HepG2 (cell line): ENCODE measurements at regions not wholly inside any gene's neighbourhood (a gene's known extent, or its start where the extent isn't known, plus 50 kb on each side); places are given as distances from the start of the nearest gene placed in this dataset.

ENCODE experiments used
- BHLHE40 ChIP-seq: IDR thresholded peaks from 2 replicates; pipeline ENCODE4 v1.6.1; 2011; ENCODE audit warnings: low read length, improper control_type of control experiment
- GABPA ChIP-seq, 2 experiments: IDR thresholded peaks; 2 replicates each; pipeline ENCODE4 v1.6.1; 2011 to 2016; ENCODE audit warnings: low read depth in 2 of 2, low read length in 1 of 2, missing biosample characterization in 1 of 2, missing genetic modification characterization in 1 of 2
- KDM6A ChIP-seq: IDR thresholded peaks from 2 replicates; pipeline ENCODE4 v1.6.1; 2016; ENCODE audit warnings: low read depth
- POLR2A ChIP-seq, 2 experiments: IDR thresholded peaks; 2 replicates each; pipeline ENCODE4 v1.6.1; 2011; ENCODE audit warnings: low read depth in 2 of 2, low read length in 2 of 2, mild to moderate bottlenecking in 1 of 2, moderate library complexity in 1 of 2; ENCODE audit not compliant: insufficient read depth in 1 of 2
- TEAD2 ChIP-seq: sonication (generic); formaldehyde crosslinking; IDR thresholded peaks from 2 replicates; pipeline ENCODE4 v1.9.0; 2021; ENCODE audit warnings: missing genetic modification reagents
- TSC22D2 ChIP-seq: sonication (generic); formaldehyde crosslinking; IDR thresholded peaks from 2 replicates; pipeline ENCODE4 v1.5.1; 2020; ENCODE audit warnings: missing genetic modification reagents, mild to moderate bottlenecking, borderline replicate concordance
- ZBTB21 ChIP-seq: sonication (generic); formaldehyde crosslinking; IDR thresholded peaks from 2 replicates; pipeline ENCODE4 v1.4.0; 2020; ENCODE audit warnings: missing genetic modification reagents
- ZFP90 ChIP-seq: sonication (generic); formaldehyde crosslinking; IDR thresholded peaks from 2 replicates; pipeline ENCODE4 v1.8.0; 2022; ENCODE audit warnings: missing genetic modification reagents, mild to moderate bottlenecking, inconsistent platforms, borderline replicate concordance
- ZSCAN31 ChIP-seq: sonication (generic); formaldehyde crosslinking; IDR thresholded peaks from 2 replicates; pipeline ENCODE4 v1.5.0; 2020; ENCODE audit warnings: low read depth, mild to moderate bottlenecking, missing genetic modification reagents
- TF ChIP-seq, protein P1 (sequence below): sonication (generic); formaldehyde crosslinking; IDR thresholded peaks from 2 replicates; pipeline ENCODE4 v1.4.0; 2020; ENCODE audit warnings: missing genetic modification reagents
- TF ChIP-seq, protein P2 (sequence below): sonication (generic); formaldehyde crosslinking; IDR thresholded peaks from 2 replicates; pipeline ENCODE4 v1.5.0; 2020; ENCODE audit warnings: mild to moderate bottlenecking, missing genetic modification reagents, moderate library complexity
- TF ChIP-seq, protein P3 (sequence below): sonication (generic); formaldehyde crosslinking; IDR thresholded peaks from one replicate; pipeline ENCODE4 v1.5.1; 2020; ENCODE audit warnings: mild to moderate bottlenecking, missing genetic modification reagents; ENCODE audit errors: not compliant biosample characterization

GRCh38 chr21:20167059-20167458, 831.1 kb upstream of the NCAM2 start:
- TF ChIP-seq BHLHE40: no peak
- no peak for TF ChIP-seq TEAD2 (CRISPR knock-in tag)
- no peak for TF ChIP-seq KDM6A (CRISPR knock-in tag)
- TF ChIP-seq GABPA (IDR thresholded peaks at IDR 0.05; ENCODE audit: low read depth, low read length): no peak
- no peak for TF ChIP-seq GABPA (CRISPR knock-in tag; IDR thresholded peaks at IDR 0.05; ENCODE audit: low read depth)
- TF ChIP-seq, protein P1, sequence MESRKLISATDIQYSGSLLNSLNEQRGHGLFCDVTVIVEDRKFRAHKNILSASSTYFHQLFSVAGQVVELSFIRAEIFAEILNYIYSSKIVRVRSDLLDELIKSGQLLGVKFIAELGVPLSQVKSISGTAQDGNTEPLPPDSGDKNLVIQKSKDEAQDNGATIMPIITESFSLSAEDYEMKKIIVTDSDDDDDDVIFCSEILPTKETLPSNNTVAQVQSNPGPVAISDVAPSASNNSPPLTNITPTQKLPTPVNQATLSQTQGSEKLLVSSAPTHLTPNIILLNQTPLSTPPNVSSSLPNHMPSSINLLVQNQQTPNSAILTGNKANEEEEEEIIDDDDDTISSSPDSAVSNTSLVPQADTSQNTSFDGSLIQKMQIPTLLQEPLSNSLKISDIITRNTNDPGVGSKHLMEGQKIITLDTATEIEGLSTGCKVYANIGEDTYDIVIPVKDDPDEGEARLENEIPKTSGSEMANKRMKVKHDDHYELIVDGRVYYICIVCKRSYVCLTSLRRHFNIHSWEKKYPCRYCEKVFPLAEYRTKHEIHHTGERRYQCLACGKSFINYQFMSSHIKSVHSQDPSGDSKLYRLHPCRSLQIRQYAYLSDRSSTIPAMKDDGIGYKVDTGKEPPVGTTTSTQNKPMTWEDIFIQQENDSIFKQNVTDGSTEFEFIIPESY (CRISPR knock-in tag): no peak
- TF ChIP-seq, protein P2, sequence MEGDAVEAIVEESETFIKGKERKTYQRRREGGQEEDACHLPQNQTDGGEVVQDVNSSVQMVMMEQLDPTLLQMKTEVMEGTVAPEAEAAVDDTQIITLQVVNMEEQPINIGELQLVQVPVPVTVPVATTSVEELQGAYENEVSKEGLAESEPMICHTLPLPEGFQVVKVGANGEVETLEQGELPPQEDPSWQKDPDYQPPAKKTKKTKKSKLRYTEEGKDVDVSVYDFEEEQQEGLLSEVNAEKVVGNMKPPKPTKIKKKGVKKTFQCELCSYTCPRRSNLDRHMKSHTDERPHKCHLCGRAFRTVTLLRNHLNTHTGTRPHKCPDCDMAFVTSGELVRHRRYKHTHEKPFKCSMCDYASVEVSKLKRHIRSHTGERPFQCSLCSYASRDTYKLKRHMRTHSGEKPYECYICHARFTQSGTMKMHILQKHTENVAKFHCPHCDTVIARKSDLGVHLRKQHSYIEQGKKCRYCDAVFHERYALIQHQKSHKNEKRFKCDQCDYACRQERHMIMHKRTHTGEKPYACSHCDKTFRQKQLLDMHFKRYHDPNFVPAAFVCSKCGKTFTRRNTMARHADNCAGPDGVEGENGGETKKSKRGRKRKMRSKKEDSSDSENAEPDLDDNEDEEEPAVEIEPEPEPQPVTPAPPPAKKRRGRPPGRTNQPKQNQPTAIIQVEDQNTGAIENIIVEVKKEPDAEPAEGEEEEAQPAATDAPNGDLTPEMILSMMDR: no peak
- TF ChIP-seq ZFP90 (CRISPR knock-in tag): no peak
- no peak for TF ChIP-seq ZSCAN31
- TF ChIP-seq, protein P3, sequence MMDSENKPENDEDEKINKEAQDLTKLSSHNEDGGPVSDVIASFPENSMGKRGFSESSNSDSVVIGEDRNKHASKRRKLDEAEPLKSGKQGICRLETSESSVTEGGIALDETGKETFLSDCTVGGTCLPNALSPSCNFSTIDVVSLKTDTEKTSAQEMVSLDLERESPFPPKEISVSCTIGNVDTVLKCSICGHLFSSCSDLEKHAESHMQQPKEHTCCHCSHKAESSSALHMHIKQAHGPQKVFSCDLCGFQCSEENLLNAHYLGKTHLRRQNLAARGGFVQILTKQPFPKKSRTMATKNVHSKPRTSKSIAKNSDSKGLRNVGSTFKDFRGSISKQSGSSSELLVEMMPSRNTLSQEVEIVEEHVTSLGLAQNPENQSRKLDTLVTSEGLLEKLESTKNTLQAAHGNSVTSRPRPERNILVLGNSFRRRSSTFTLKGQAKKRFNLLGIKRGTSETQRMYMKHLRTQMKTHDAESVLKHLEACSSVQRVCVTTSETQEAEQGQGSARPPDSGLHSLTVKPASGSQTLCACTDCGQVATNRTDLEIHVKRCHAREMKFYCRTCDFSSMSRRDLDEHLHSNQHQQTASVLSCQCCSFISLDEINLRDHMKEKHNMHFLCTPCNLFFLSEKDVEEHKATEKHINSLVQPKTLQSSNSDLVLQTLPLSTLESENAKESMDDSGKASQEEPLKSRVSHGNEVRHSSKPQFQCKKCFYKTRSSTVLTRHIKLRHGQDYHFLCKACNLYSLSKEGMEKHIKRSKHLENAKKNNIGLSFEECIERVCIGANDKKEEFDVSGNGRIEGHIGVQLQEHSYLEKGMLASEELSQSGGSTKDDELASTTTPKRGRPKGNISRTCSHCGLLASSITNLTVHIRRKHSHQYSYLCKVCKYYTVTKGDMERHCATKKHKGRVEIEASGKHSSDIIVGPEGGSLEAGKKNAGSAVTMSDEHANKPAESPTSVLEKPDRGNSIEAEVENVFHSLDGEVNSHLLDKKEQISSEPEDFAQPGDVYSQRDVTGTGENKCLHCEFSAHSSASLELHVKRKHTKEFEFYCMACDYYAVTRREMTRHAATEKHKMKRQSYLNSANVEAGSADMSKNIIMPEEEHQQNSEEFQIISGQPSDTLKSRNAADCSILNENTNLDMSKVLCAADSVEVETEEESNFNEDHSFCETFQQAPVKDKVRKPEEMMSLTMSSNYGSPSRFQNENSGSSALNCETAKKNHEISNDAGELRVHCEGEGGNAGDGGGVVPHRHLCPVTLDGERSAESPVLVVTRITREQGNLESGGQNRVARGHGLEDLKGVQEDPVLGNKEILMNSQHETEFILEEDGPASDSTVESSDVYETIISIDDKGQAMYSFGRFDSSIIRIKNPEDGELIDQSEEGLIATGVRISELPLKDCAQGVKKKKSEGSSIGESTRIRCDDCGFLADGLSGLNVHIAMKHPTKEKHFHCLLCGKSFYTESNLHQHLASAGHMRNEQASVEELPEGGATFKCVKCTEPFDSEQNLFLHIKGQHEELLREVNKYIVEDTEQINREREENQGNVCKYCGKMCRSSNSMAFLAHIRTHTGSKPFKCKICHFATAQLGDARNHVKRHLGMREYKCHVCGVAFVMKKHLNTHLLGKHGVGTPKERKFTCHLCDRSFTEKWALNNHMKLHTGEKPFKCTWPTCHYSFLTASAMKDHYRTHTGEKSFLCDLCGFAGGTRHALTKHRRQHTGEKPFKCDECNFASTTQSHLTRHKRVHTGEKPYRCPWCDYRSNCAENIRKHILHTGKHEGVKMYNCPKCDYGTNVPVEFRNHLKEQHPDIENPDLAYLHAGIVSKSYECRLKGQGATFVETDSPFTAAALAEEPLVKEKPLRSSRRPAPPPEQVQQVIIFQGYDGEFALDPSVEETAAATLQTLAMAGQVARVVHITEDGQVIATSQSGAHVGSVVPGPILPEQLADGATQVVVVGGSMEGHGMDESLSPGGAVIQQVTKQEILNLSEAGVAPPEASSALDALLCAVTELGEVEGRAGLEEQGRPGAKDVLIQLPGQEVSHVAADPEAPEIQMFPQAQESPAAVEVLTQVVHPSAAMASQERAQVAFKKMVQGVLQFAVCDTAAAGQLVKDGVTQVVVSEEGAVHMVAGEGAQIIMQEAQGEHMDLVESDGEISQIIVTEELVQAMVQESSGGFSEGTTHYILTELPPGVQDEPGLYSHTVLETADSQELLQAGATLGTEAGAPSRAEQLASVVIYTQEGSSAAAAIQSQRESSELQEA (CRISPR knock-in tag): no peak
- TF ChIP-seq ZBTB21: no peak
- TF ChIP-seq TSC22D2 (CRISPR knock-in tag): no peak
- no peak for TF ChIP-seq POLR2A (IDR thresholded peaks at IDR 0.05; ENCODE audit: insufficient read depth in 1 of 2, low read depth in 2 of 2, low read length in 2 of 2)
